SW 1271 (cell line): ENCODE measurements at regions not wholly inside any gene's neighbourhood (a gene's known extent, or its start where the extent isn't known, plus 50 kb on each side); places are given as distances from the start of the nearest gene placed in this dataset.

Source experiments
- DNase-seq, 2 experiments: peaks; one replicate each; lab custom pipeline; 2025; lab: John Stamatoyannopoulos, UW

GRCh38 chr6:167776906-167777627 is 49.6 kb upstream of the AFDN start:
- no peak for DNase-seq
